HCT116 (cell line): ENCODE measurements at regions not wholly inside any gene's neighbourhood (a gene's known extent, or its start where the extent isn't known, plus 50 kb on each side); places are given as distances from the start of the nearest gene placed in this dataset.

Source experiments
- ATAC-seq: fragments of 200-7000 bp; cut with Tn5 transposase; 2 replicates; pipeline ENCODE4 v1.9.1; 2020; ENCODE audit warnings: mild to moderate bottlenecking, moderate library complexity
- BruUV-seq: library from RNA; stranded (reverse); fragments of 400-500 nt; replicated peaks from 2 replicates; lab custom pipeline; 2021; lab: Mats Ljungman, UMichigan
- CTCF ChIA-PET: fragments of 300-600 bp; sonication (Branson Sonifier 250); formaldehyde crosslinking; loops from one replicate; lab custom pipeline; 2021; ENCODE audit warnings: antibody characterized with exemption; lab: Charles Lee
- POLR2A ChIA-PET: fragments of 300-600, 350-600 bp; sonication (Branson Sonifier 250); formaldehyde crosslinking; loops from one replicate; lab custom pipeline; 2021; ENCODE audit warnings: antibody characterized with exemption; lab: Charles Lee
- RAD21 ChIA-PET, 2 experiments: fragments of 300-600 bp; sonication (Branson Sonifier 250); formaldehyde crosslinking; loops; one replicate each; lab custom pipeline; 2023; ENCODE audit warnings: low total read pairs in 2 of 2; ENCODE audit not compliant: uncharacterized antibody in 2 of 2, unreplicated experiment in 2 of 2, low non-redundant PET in 1 of 2; lab: Charles Lee
- DNase-seq: peaks from one replicate; pipeline ENCODE4 v3.0.0-alpha.2; 2010; ENCODE audit warnings: low read depth, low spot score
- H2AFZ ChIP-seq: fragments of 200-600 bp; shearing (Covaris generic), sonication (generic); 2 replicates; pipeline ENCODE4 v1.6.1; 2017; ENCODE audit warnings: low read depth, mixed run types, mixed read lengths, antibody characterized with exemption, low read length; ENCODE audit not compliant: poor library complexity, severe bottlenecking
- H3K27ac ChIP-seq: 2 replicates; pipeline ENCODE4 v1.5.1; 2012; ENCODE audit warnings: low read depth, low read length
- H3K27me3 ChIP-seq: fragments of 200-600 bp; sonication (generic); 2 replicates; pipeline ENCODE4 v1.6.1; 2016; ENCODE audit warnings: mixed run types, low read length, mixed read lengths; ENCODE audit not compliant: insufficient read depth
- H3K36me3 ChIP-seq, 2 experiments: fragments of 200-500 bp in 1 of 2; fragments of 200-600 bp in 1 of 2; sonication (Bioruptor generic) in 1 of 2; sonication (generic) in 1 of 2; 2 replicates each; pipeline versions ENCODE4 v1.5.1 to v1.6.1; 2014 to 2016; ENCODE audit warnings: low read length in 2 of 2, inconsistent platforms in 1 of 2, mixed read lengths in 1 of 2, mixed run types in 1 of 2; ENCODE audit not compliant: insufficient read depth in 2 of 2, control insufficient read depth in 1 of 2
- H3K4me1 ChIP-seq, 2 experiments: fragments of 200-600 bp in 1 of 2; sonication (generic) in 1 of 2; 2 replicates each; pipeline versions ENCODE4 v1.5.1 to v1.6.1; 2012 to 2017; ENCODE audit warnings: low read length in 2 of 2, inconsistent platforms in 1 of 2, mild to moderate bottlenecking in 1 of 2, mixed read lengths in 1 of 2, mixed run types in 1 of 2, moderate library complexity in 1 of 2; ENCODE audit not compliant: insufficient read depth in 2 of 2, control insufficient read depth in 1 of 2
- H3K4me2 ChIP-seq: fragments of 200-600 bp; sonication (generic); 2 replicates; pipeline ENCODE4 v1.6.1; 2017; ENCODE audit warnings: mixed run types, low read length, mixed read lengths
- H3K4me3 ChIP-seq, 2 experiments: fragments of 200-600 bp in 1 of 2; sonication (generic) in 1 of 2; replicated peaks in 1 of 2; 2 replicates each; pipeline ENCODE4 v1.5.1; 2011 to 2016; ENCODE audit warnings: low read length in 2 of 2, control low read depth in 1 of 2, low read depth in 1 of 2, mild to moderate bottlenecking in 1 of 2, mixed read lengths in 1 of 2, mixed run types in 1 of 2
- H3K79me2 ChIP-seq: fragments of 200-600 bp; sonication (generic); 2 replicates; pipeline ENCODE4 v1.6.1; 2017; ENCODE audit warnings: mild to moderate bottlenecking, mixed run types, low read length, moderate library complexity, mixed read lengths; ENCODE audit not compliant: insufficient read depth
- H3K9ac ChIP-seq: fragments of 200-600 bp; sonication (generic); 2 replicates; pipeline ENCODE4 v1.6.1; 2016; ENCODE audit warnings: low read length, mixed read lengths
- H3K9me2 ChIP-seq: fragments of 200-600 bp; sonication (generic), shearing (Covaris generic); 2 replicates; pipeline ENCODE4 v1.6.1; 2017; ENCODE audit warnings: mixed run types, mild to moderate bottlenecking, moderate library complexity; ENCODE audit not compliant: insufficient read depth
- H3K9me3 ChIP-seq, 2 experiments: fragments of 200-500 bp in 1 of 2; fragments of 200-600 bp in 1 of 2; sonication (Bioruptor generic) in 1 of 2; sonication (generic) in 1 of 2; 2 replicates each; pipeline ENCODE4 v1.6.1; 2014 to 2017; ENCODE audit warnings: low read length in 2 of 2, mixed read lengths in 2 of 2, inconsistent platforms in 1 of 2, low read depth in 1 of 2, mild to moderate bottlenecking in 1 of 2, mixed run types in 1 of 2, moderate library complexity in 1 of 2; ENCODE audit not compliant: control insufficient read depth in 1 of 2, insufficient read depth in 1 of 2
- H4K20me1 ChIP-seq: fragments of 200-600 bp; sonication (generic), shearing (Covaris generic); 2 replicates; pipeline ENCODE4 v1.6.1; 2017; ENCODE audit warnings: mixed run types, mild to moderate bottlenecking, moderate library complexity; ENCODE audit not compliant: insufficient read depth
- ATF3 ChIP-seq: IDR thresholded peaks from 2 replicates; pipeline ENCODE4 v1.6.1; 2012
- CBX3 ChIP-seq: IDR thresholded peaks from 2 replicates; pipeline ENCODE4 v1.6.1; 2012; ENCODE audit warnings: low read depth
- CEBPB ChIP-seq: IDR thresholded peaks from 2 replicates; pipeline ENCODE4 v1.6.1; 2012; ENCODE audit warnings: low read depth
- CTCF ChIP-seq, 3 experiments: fragments of 200-600 bp in 1 of 3; sonication (generic) in 1 of 3; IDR thresholded peaks in 2 of 3; conservative IDR thresholded peaks in 1 of 3; 2 replicates each; pipeline ENCODE4 v1.5.1; 2012 to 2017; ENCODE audit warnings: low read depth in 2 of 3, low read length in 2 of 3, antibody characterized with exemption in 1 of 3, borderline replicate concordance in 1 of 3, control low read depth in 1 of 3, mild to moderate bottlenecking in 1 of 3, mixed read lengths in 1 of 3, mixed run types in 1 of 3, moderate library complexity in 1 of 3; ENCODE audit not compliant: insufficient read depth in 1 of 3
- EGR1 ChIP-seq: IDR thresholded peaks from 2 replicates; pipeline ENCODE4 v1.6.1; 2012; ENCODE audit warnings: low read depth
- ELF1 ChIP-seq: IDR thresholded peaks from 2 replicates; pipeline ENCODE4 v1.6.1; 2012; ENCODE audit warnings: low read depth, borderline replicate concordance
- EZH2 ChIP-seq: fragments of 200-600 bp; sonication (generic); IDR thresholded peaks from 2 replicates; pipeline ENCODE4 v1.6.1; 2017; ENCODE audit warnings: antibody characterized with exemption, mixed run types
- FOSL1 ChIP-seq: IDR thresholded peaks from 2 replicates; pipeline ENCODE4 v1.6.1; 2012; ENCODE audit warnings: low read depth
- JUND ChIP-seq: IDR thresholded peaks from 2 replicates; pipeline ENCODE4 v1.6.1; 2012
- POLR2A ChIP-seq: IDR thresholded peaks from 2 replicates; pipeline ENCODE4 v1.7.0; 2011; ENCODE audit warnings: borderline replicate concordance; ENCODE audit not compliant: insufficient read depth, insufficient read length; ENCODE audit errors: extremely low read depth
- POLR2AphosphoS5 ChIP-seq: IDR thresholded peaks from 2 replicates; pipeline ENCODE4 v1.6.1; 2011; ENCODE audit warnings: mild to moderate bottlenecking, low read depth, low read length, moderate library complexity
- RAD21 ChIP-seq: IDR thresholded peaks from 2 replicates; pipeline ENCODE4 v1.6.1; 2012; ENCODE audit warnings: low read depth, mild to moderate bottlenecking
- SIN3A ChIP-seq: IDR thresholded peaks from 2 replicates; pipeline ENCODE4 v1.6.1; 2012; ENCODE audit warnings: low read depth
- SP1 ChIP-seq: IDR thresholded peaks from 2 replicates; pipeline ENCODE4 v1.6.1; 2012; ENCODE audit warnings: low read depth
- SRF ChIP-seq: IDR thresholded peaks from 2 replicates; pipeline ENCODE4 v1.6.1; 2012; ENCODE audit warnings: low read depth
- TCF7L2 ChIP-seq: IDR thresholded peaks from 2 replicates; pipeline ENCODE4 v1.7.0; 2011; ENCODE audit warnings: borderline replicate concordance, inconsistent platforms; ENCODE audit not compliant: insufficient read depth, insufficient read length; ENCODE audit errors: extremely low read depth
- YY1 ChIP-seq: IDR thresholded peaks from 2 replicates; pipeline ENCODE4 v1.6.1; 2011; ENCODE audit warnings: low read length, low read depth, moderate library complexity, mild to moderate bottlenecking; ENCODE audit not compliant: insufficient replicate concordance; ENCODE audit errors: extremely low read depth
- ZBTB33 ChIP-seq: IDR thresholded peaks from 2 replicates; pipeline ENCODE4 v1.6.1; 2011; ENCODE audit warnings: mild to moderate bottlenecking, low read length, moderate library complexity; ENCODE audit not compliant: insufficient replicate concordance; ENCODE audit errors: extremely low read depth
- ZNF274 ChIP-seq: fragments of 200-500 bp; sonication (Bioruptor generic); IDR thresholded peaks from 2 replicates; pipeline ENCODE4 v1.6.1; 2014; ENCODE audit warnings: mild to moderate bottlenecking, low read depth, low read length, inconsistent platforms
- intact Hi-C: fragments of 100-400 bp; cut with micrococcal nuclease; formaldehyde crosslinking; loops from 2 replicates; pipeline ENCODE4 v1.10.0; 2022
- TF ChIP-seq, protein P1 (sequence below): IDR thresholded peaks from 2 replicates; pipeline ENCODE4 v1.6.1; 2012; ENCODE audit warnings: low read depth

DNA sequence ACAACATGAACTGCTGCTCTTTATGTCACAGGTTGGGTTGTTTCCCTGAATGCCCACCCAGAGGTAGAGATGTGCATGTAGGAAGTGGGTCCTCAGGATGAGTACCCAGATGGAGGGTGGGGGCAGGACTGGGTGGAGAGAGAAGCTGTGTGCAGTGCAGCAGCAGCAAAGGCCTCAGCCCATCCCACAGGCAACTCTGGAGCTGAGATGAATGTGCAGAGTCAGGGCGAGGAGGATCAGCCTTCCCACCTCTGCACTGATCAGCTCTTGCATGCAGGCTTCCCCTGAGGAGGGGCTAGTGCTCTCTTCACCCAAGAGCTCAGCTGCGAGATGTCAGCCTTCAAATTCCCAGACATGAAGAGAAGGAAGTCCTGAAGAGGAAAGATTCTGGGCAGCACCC, 326.2 kb upstream of the RAB6C start:
- RAD21 ChIA-PET: interaction anchor here in 1 of 2 experiments (0.5 kb wide), 1 partner anchor 48 kb away, joined by 3 read pairs; no protein-coding TSS in a partner anchor
- CTCF ChIA-PET: no interaction called here
- Histone ChIP-seq H4K20me1 (no peaks in the 10 kb centered on the region), H3K36me3 (no peaks in the 10 kb centered on the region)
- no peak for TF ChIP-seq ELF1
- no peak for TF ChIP-seq SP1
- TF ChIP-seq CBX3: no peak
- no peak for TF ChIP-seq SIN3A
- TF ChIP-seq FOSL1: no peak
- no peak for TF ChIP-seq POLR2A
- no peak for TF ChIP-seq EGR1
- TF ChIP-seq ZNF274: no peak
- TF ChIP-seq ZBTB33: no peak
- TF ChIP-seq CEBPB: no peak
- no peak for TF ChIP-seq CTCF (IDR thresholded peaks at IDR 0.05 in 2 of 3, conservative IDR thresholded peaks at IDR 0.05 in 1 of 3; ENCODE audit: borderline replicate concordance in 1 of 3, insufficient read depth in 1 of 3, low read depth in 2 of 3, low read length in 2 of 3)
- no peak for TF ChIP-seq ATF3
- TF ChIP-seq EZH2: no peak
- no peak for TF ChIP-seq TCF7L2
- no peak for TF ChIP-seq YY1
- TF ChIP-seq SRF: no peak
- TF ChIP-seq POLR2AphosphoS5: no peak
- TF ChIP-seq, protein P1, sequence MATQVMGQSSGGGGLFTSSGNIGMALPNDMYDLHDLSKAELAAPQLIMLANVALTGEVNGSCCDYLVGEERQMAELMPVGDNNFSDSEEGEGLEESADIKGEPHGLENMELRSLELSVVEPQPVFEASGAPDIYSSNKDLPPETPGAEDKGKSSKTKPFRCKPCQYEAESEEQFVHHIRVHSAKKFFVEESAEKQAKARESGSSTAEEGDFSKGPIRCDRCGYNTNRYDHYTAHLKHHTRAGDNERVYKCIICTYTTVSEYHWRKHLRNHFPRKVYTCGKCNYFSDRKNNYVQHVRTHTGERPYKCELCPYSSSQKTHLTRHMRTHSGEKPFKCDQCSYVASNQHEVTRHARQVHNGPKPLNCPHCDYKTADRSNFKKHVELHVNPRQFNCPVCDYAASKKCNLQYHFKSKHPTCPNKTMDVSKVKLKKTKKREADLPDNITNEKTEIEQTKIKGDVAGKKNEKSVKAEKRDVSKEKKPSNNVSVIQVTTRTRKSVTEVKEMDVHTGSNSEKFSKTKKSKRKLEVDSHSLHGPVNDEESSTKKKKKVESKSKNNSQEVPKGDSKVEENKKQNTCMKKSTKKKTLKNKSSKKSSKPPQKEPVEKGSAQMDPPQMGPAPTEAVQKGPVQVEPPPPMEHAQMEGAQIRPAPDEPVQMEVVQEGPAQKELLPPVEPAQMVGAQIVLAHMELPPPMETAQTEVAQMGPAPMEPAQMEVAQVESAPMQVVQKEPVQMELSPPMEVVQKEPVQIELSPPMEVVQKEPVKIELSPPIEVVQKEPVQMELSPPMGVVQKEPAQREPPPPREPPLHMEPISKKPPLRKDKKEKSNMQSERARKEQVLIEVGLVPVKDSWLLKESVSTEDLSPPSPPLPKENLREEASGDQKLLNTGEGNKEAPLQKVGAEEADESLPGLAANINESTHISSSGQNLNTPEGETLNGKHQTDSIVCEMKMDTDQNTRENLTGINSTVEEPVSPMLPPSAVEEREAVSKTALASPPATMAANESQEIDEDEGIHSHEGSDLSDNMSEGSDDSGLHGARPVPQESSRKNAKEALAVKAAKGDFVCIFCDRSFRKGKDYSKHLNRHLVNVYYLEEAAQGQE: no peak
- TF ChIP-seq JUND: no peak
- no peak for TF ChIP-seq RAD21
- TF ChIP-seq, all 23 proteins: peak for 0
- H3K9me2 ChIP-seq: no peaks in the 10 kb centered on the region
- H3K9me3 ChIP-seq: no peaks in the 10 kb centered on the region
- POLR2A ChIA-PET: no interaction called here
- H3K4me3 ChIP-seq: no peak overlapping the region
- H3K79me2 ChIP-seq: no peaks in the 10 kb centered on the region
- H3K27me3 ChIP-seq: peaks cover 28% of the 10 kb centered on the region
- H3K9ac ChIP-seq: no peak overlapping the region
- BruUV-seq: no TSS peak
- DNase-seq (no peak), ATAC-seq (no peak)
- intact Hi-C loops: no loop called here
- no peaks in the 10 kb centered on the region for H3K4me1 ChIP-seq
- H3K27ac ChIP-seq: no peak overlapping the region
- H2AFZ ChIP-seq: no peak overlapping the region
- H3K4me2 ChIP-seq: no peak overlapping the region
